Neural progenitor cell (in vitro differentiated cells): ENCODE measurements at regions not wholly inside any gene's neighbourhood (a gene's known extent, or its start where the extent isn't known, plus 50 kb on each side); places are given as distances from the start of the nearest gene placed in this dataset.

ENCODE experiments used
- EZH2 ChIP-seq: fragments of 200-600 bp; sonication (generic); IDR thresholded peaks from 2 replicates; pipeline ENCODE4 v1.6.1; 2017; ENCODE audit warnings: antibody characterized with exemption, mild to moderate bottlenecking, moderate library complexity
- EZH2phosphoT487 ChIP-seq: fragments of 200-600 bp; sonication (generic); IDR thresholded peaks from 2 replicates; pipeline ENCODE4 v1.6.1; 2017; ENCODE audit warnings: antibody characterized with exemption
- TF ChIP-seq, protein P1 (sequence below): fragments of 200-600 bp; sonication (generic); IDR thresholded peaks from 2 replicates; pipeline ENCODE4 v1.5.1; 2017; ENCODE audit warnings: antibody characterized with exemption, mild to moderate bottlenecking

DNA sequence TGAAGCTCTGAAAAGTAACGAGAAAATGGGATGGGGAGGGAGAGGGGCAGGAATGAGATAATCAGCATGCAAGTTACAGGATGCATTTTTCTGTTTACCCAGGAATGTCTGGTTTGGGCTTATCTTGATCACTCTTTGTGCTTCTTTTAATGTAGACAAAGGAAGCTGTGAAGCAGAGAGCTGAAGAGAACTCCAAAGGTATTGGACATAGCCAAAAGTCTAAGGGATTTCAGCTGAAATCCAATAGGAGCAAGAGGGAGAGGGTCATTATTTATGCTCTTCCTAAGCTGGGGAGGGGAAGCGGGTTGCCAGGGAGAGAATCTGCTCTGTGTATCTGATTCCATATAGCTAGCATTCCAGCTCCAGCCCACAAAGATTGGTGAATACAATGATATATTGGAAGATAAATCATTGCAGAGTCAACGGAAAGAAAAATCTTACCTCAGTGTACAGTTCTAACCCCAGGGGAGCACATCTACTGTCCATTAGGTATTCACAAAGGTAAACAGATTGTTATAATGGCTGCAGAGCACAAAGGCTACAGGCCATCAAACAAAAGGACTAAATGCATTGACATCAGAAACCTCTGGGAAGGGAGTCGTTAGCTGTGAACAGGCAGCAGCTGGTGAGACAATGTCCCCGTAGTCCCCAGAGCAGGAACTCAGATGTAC is 61.0 kb upstream of the PELI2 start:
- TF ChIP-seq, protein P1, sequence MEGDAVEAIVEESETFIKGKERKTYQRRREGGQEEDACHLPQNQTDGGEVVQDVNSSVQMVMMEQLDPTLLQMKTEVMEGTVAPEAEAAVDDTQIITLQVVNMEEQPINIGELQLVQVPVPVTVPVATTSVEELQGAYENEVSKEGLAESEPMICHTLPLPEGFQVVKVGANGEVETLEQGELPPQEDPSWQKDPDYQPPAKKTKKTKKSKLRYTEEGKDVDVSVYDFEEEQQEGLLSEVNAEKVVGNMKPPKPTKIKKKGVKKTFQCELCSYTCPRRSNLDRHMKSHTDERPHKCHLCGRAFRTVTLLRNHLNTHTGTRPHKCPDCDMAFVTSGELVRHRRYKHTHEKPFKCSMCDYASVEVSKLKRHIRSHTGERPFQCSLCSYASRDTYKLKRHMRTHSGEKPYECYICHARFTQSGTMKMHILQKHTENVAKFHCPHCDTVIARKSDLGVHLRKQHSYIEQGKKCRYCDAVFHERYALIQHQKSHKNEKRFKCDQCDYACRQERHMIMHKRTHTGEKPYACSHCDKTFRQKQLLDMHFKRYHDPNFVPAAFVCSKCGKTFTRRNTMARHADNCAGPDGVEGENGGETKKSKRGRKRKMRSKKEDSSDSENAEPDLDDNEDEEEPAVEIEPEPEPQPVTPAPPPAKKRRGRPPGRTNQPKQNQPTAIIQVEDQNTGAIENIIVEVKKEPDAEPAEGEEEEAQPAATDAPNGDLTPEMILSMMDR: no peak
- TF ChIP-seq EZH2 (no peak), EZH2phosphoT487 (no peak)
